Mammary epithelial cell (primary cell): ENCODE measurements at regions not wholly inside any gene's neighbourhood (a gene's known extent, or its start where the extent isn't known, plus 50 kb on each side); places are given as distances from the start of the nearest gene placed in this dataset.

Experiments
- EZH2 ChIP-seq: IDR thresholded peaks from 2 replicates; pipeline ENCODE4 v1.6.1; 2012; ENCODE audit warnings: low read length, inconsistent platforms, borderline replicate concordance
- TF ChIP-seq, protein P1 (sequence below), 2 donors: IDR thresholded peaks in 1 of 2; conservative IDR thresholded peaks in 1 of 2; 2 replicates each; pipeline ENCODE4 v1.5.1; 2011 to 2012; ENCODE audit warnings: inconsistent platforms in 2 of 2, low read length in 2 of 2, mild to moderate bottlenecking in 2 of 2, control low read depth in 1 of 2, low read depth in 1 of 2; ENCODE audit not compliant: insufficient read depth in 1 of 2; ENCODE audit errors: extremely low read depth in 1 of 2

DNA sequence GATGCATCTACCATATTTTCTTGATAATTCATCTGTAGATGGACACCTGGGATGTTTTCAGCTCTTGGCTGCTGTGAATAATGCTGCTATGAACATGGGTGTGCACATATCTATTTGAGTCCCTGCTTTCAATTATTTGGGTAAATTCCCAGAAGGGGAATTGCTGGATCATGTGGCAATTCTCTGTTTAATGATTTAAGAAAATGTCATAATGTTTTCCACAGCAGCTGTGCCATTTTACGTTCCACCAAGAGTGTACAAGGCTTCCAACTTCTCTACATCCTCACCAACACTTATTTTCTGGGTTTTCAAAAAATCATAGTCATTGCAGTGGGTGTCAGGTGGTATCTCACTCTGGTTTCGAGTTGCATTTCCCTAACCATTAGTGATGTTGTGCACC, 64.4 kb downstream of the NSMCE3 start:
- TF ChIP-seq, protein P1, sequence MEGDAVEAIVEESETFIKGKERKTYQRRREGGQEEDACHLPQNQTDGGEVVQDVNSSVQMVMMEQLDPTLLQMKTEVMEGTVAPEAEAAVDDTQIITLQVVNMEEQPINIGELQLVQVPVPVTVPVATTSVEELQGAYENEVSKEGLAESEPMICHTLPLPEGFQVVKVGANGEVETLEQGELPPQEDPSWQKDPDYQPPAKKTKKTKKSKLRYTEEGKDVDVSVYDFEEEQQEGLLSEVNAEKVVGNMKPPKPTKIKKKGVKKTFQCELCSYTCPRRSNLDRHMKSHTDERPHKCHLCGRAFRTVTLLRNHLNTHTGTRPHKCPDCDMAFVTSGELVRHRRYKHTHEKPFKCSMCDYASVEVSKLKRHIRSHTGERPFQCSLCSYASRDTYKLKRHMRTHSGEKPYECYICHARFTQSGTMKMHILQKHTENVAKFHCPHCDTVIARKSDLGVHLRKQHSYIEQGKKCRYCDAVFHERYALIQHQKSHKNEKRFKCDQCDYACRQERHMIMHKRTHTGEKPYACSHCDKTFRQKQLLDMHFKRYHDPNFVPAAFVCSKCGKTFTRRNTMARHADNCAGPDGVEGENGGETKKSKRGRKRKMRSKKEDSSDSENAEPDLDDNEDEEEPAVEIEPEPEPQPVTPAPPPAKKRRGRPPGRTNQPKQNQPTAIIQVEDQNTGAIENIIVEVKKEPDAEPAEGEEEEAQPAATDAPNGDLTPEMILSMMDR (conservative IDR thresholded peaks at IDR 0.05 in 1 of 2, IDR thresholded peaks at IDR 0.05 in 1 of 2; ENCODE audit: extremely low read depth in 1 of 2, insufficient read depth in 1 of 2, low read depth in 1 of 2, low read length in 2 of 2), result no peak
- no peak for TF ChIP-seq EZH2
